Effector memory CD8-positive, alpha-beta T cell (primary cell): ENCODE measurements at regions not wholly inside any gene's neighbourhood (a gene's known extent, or its start where the extent isn't known, plus 50 kb on each side); places are given as distances from the start of the nearest gene placed in this dataset.

Experiments
- ATAC-seq: fragments of 150-1000 bp; cut with Tn5 transposase; replicated peaks from 2 replicates; pipeline ENCODE4 v1.10.0; 2021; ENCODE audit warnings: mild to moderate bottlenecking, moderate library complexity
- DNase-seq, 3 experiments: peaks; one replicate each; pipeline ENCODE4 v3.0.0; 2021
- H3K27ac Mint-ChIP-seq, 2 donors: one replicate each; pipeline ENCODE4 v1.8.0; 2022; ENCODE audit warnings: mild to moderate bottlenecking in 2 of 2, mixed read lengths in 2 of 2, moderate library complexity in 2 of 2
- H3K27me3 Mint-ChIP-seq, 2 donors: one replicate each; pipeline ENCODE4 v1.8.0; 2022; ENCODE audit warnings: mixed read lengths in 2 of 2
- H3K36me3 Mint-ChIP-seq: one replicate; pipeline ENCODE4 v1.8.0; 2022; ENCODE audit warnings: mild to moderate bottlenecking, moderate library complexity, mixed read lengths; ENCODE audit not compliant: insufficient read depth
- H3K4me1 Mint-ChIP-seq, 2 donors: one replicate each; pipeline ENCODE4 v1.8.0; 2022; ENCODE audit warnings: low read depth in 2 of 2, mixed read lengths in 2 of 2
- H3K4me3 Mint-ChIP-seq, 2 donors: one replicate each; pipeline ENCODE4 v1.8.0; 2022; ENCODE audit warnings: mild to moderate bottlenecking in 2 of 2, mixed read lengths in 2 of 2, moderate library complexity in 2 of 2
- H3K9me3 Mint-ChIP-seq, 2 donors: one replicate each; pipeline ENCODE4 v1.8.0; 2022; ENCODE audit warnings: mixed read lengths in 2 of 2

DNA sequence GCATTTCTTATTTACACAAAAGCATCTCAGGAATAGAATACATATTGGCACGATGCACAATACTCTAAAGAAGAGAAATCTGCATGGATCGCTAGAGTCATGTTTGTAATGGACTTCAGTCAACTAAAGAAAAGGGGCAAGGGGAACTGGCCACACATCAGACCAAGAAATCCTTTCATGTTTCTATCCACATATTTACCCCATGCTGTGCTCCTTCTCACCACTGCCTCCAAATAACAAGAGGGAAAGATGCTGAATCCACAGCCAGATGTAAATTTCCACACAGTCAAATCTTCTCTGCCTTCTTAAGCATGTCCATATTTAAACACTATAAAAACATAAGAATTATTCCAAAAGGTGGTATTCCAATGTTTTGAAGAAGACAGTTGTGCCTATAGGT lies 67.6 kb downstream of the COX18 start:
- no peak overlapping the region for H3K27ac Mint-ChIP-seq

DNA sequence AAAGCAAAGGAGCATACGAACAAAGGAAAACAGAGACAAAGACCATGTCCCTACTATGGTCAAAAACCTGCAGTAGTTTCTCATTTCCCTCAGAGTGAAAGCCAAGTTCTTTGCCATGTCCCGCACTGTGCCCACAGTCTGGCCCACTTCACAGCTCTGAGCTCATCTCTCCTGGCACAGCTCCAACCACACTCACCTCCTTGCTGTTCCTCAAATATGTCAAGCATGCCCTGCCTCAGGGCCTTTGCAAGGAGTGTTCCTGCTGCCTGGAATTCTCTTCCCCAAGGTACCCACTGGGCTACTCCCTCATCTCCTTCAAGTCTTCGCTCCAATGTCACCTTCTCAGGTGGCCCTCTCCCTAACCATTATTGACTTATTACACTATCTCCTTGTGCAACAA lies 72.1 kb downstream of the COX18 start:
- DNase-seq, result no peak
- ATAC-seq, result no peak
- Mint-ChIP-seq H3K27ac (no peak overlapping the region), H3K27me3 (peaks cover 22 to 24% of the 10 kb centered on the region in 2 donors), H3K9me3 (no peaks in the 10 kb centered on the region), H3K4me3 (no peak overlapping the region), H3K4me1 (no peaks in the 10 kb centered on the region), H3K36me3 (no peaks in the 10 kb centered on the region)

More for the DNA sequence above, 67.6 kb downstream of the COX18 start:
- Mint-ChIP-seq H3K4me3 (no peak overlapping the region), H3K4me1 (no peaks in the 10 kb centered on the region), H3K36me3 (no peaks in the 10 kb centered on the region), H3K9me3 (no peaks in the 10 kb centered on the region), H3K27me3 (peaks cover 19 to 36% of the 10 kb centered on the region in 2 donors)
- DNase-seq, result no peak
- ATAC-seq, result no peak

DNA sequence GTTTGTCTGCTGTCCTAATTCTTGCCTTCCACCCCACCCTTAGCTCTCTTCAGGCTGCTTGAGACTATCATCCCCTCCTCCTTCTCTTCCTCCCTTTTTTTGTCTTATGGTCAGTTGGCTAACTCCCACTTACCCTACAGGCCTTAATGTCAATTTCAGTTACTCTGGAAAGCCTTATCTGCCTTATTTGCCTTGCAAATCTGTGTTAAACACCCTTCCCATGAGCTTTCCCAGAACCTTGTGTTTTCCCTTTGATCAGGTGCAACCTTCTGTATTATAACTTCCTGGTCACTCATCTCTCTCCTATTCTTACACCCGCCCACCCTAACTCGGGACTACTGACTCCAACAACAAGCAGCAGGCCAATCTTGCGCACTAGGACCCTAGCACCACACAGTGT lies 74.8 kb downstream of the COX18 start:
- Mint-ChIP-seq H3K27ac (no peak overlapping the region), H3K9me3 (no peaks in the 10 kb centered on the region), H3K4me3 (no peak overlapping the region), H3K4me1 (no peaks in the 10 kb centered on the region), H3K36me3 (no peaks in the 10 kb centered on the region), H3K27me3 (peaks cover 22 to 28% of the 10 kb centered on the region in 2 donors)
- DNase-seq (no peak), ATAC-seq (no peak)

DNA sequence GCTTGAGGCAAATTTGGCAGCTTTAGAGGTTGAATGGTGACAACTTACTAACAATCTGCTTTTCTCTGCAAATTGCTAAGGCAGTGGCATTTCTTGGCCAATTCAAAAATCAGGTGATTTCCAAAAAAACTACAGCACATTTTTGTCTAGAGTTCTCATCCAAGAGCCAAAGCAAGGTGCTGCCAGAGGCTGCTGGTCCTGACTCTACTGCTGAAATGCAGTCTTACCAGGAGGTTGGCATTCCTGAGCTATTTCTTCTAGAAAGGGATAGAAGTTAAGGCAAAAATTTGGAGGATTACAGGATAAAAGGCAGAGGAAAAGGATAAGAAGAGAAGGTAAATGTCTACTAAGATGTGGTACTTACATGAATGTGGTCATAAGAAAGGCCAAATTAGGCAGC lies 75.6 kb downstream of the COX18 start:
- peaks cover 22 to 25% of the 10 kb centered on the region in 2 donors for H3K27me3 Mint-ChIP-seq
- H3K36me3 Mint-ChIP-seq, result no peaks in the 10 kb centered on the region
- no peak for ATAC-seq
- DNase-seq, result no peak
- H3K4me3 Mint-ChIP-seq, result no peak overlapping the region
- no peak overlapping the region for H3K27ac Mint-ChIP-seq
- H3K9me3 Mint-ChIP-seq, result no peaks in the 10 kb centered on the region
- no peaks in the 10 kb centered on the region for H3K4me1 Mint-ChIP-seq

DNA sequence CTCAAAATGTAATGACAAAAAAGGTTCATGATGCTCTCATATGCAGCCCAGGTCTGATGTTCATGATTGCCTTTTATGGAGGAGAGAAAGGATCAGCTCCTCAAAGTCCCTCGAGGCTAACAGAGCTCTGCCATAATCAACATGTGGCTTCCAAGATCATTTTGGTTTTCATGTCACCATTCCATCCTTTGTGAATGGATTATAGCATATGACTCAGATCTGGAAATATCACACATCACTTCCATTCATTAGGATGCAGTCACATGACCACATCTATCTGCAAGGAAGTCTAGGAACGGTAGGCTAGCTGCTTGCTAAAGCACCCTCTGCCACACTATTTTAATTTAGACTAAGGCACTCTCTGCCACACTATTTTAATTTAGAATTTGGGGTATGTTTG lies 77.6 kb downstream of the COX18 start:
- ATAC-seq (no peak), DNase-seq (no peak)
- no peak overlapping the region for H3K4me3 Mint-ChIP-seq
- peaks cover 12 to 24% of the 10 kb centered on the region in 2 donors for H3K27me3 Mint-ChIP-seq
- H3K27ac Mint-ChIP-seq, result no peak overlapping the region
- H3K36me3 Mint-ChIP-seq, result no peaks in the 10 kb centered on the region
- H3K9me3 Mint-ChIP-seq, result no peaks in the 10 kb centered on the region
- H3K4me1 Mint-ChIP-seq, result no peaks in the 10 kb centered on the region

DNA sequence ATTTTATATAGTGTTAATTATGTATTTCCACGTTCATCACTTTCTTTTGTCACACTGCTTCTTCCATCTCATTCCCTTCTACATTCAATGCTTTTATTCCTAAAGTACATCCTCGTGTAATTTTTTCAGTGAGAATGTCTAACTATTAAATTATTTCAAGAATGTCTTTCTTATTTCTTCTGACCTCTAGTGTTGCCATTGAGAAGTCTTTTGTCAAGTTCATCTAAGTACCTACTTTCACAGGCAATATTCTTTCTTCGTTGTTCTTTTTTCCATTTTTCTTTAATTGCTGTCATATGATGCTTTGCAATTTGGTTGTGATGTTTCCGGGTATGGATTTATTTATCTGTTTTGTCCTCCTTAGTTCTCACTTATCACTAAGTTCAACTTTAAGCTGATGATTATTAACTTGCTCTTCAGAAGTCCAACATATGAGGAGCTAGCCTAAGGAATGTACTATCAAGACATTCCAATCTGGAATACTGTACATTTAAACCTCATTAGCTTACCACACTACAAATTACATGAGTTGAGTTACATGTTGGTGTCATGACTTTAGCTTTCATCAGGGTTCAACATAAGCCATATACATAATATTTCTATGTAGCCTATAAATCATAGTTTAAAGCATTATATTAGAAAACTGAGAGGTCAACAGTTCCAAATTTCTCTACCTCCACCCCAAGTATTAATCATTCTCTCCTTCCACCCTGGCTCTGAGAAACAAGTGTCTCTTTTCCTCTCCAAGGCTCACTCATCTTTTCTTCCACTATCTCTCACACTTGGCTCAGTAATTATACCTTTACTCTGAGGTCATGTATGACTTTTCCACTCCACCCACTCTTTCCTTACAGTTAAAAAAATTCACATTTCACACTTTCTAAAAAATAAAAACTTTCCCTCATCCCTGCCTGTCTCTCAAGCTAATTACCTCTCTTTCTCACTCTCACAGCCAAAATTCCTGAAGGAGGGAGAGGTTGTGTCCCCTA lies 81.5 kb downstream of the COX18 start:
- ATAC-seq, result no peak
- Mint-ChIP-seq H3K4me1 (no peaks in the 10 kb centered on the region), H3K36me3 (no peaks in the 10 kb centered on the region), H3K4me3 (no peak overlapping the region), H3K9me3 (no peaks in the 10 kb centered on the region), H3K27me3 (peaks cover 7 to 16% of the 10 kb centered on the region in 2 donors), H3K27ac (no peak overlapping the region)
- no peak for DNase-seq

DNA sequence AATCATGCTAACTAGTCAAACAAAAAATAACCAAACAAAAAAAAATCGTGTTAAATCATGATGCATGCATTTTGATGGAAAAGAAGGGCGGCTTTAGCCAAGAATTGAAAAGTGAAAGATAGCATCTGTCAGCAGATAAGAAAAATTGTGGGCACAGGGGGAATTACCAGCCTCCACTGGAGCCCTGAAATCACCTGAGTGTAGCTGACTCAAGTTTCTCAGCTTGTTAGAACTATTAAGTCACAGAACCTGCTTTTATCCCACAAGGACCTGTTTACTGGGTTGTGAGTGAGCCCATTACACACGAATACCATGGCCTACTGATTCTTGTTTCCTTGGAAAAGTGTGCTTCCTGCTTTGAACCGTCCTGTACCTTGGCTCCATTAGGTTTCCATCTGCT lies 85.2 kb downstream of the COX18 start:
- ATAC-seq (no peak), DNase-seq (no peak)
- Mint-ChIP-seq H3K36me3 (no peaks in the 10 kb centered on the region), H3K9me3 (no peaks in the 10 kb centered on the region), H3K27ac (no peak overlapping the region), H3K4me3 (no peak overlapping the region), H3K27me3 (peaks cover 6 to 15% of the 10 kb centered on the region in 2 donors), H3K4me1 (no peaks in the 10 kb centered on the region)

DNA sequence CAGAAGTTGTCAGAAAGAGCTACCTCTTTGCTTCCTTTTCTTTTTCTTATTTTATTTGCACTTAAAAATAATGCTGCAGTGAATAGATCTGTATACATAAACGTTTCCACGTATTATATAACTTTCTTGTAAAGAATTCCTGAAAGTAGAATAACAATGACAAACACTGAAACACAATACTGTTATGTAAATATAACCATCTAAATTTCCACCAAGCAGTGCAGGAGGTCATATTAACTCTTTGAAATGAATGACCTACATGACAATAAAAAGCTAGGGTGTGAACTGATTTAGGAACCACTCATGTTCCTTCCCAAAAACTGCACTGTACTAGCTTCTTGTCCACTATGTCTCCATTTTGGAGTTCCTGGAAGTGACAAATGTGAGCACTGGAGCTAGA lies 85.8 kb downstream of the COX18 start:
- Mint-ChIP-seq H3K4me1 (no peaks in the 10 kb centered on the region), H3K27me3 (peaks cover 9 to 15% of the 10 kb centered on the region in 2 donors), H3K27ac (no peak overlapping the region), H3K9me3 (no peaks in the 10 kb centered on the region), H3K4me3 (no peak overlapping the region), H3K36me3 (no peaks in the 10 kb centered on the region)
- ATAC-seq (no peak), DNase-seq (no peak)

DNA sequence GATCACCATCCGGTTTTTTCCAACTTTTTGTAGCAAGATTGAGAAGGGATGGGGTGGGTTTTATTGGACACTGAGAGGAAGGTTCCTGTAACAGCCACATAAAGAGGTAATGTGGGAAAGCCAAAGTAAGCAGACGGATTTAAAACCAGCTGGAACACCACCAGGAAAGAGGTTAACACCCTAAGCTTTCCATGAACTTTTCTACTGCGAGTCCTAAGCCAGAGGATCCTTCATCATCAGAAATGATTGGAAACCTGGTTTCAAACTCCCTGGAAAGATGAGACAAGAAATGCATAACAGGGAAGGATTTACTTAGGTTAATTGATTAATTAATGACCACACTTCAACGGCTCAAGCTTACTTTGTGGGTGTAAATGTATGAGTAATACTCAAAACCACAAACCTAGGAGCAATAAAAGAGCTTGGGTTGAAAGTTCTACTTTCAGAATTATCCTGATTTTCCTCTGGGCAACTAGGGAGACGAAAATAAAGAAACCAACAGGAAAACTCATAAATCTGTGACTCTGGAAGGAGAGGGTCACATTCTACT lies 91.5 kb downstream of the COX18 start:
- no peak overlapping the region for H3K27ac Mint-ChIP-seq
- peaks cover 0 to 2% of the 10 kb centered on the region in 2 donors for H3K4me1 Mint-ChIP-seq
- peaks cover 11 to 19% of the 10 kb centered on the region in 2 donors for H3K27me3 Mint-ChIP-seq
- no peak overlapping the region for H3K4me3 Mint-ChIP-seq
- DNase-seq, result no peak
- H3K9me3 Mint-ChIP-seq, result no peaks in the 10 kb centered on the region
- no peak for ATAC-seq
- no peaks in the 10 kb centered on the region for H3K36me3 Mint-ChIP-seq

DNA sequence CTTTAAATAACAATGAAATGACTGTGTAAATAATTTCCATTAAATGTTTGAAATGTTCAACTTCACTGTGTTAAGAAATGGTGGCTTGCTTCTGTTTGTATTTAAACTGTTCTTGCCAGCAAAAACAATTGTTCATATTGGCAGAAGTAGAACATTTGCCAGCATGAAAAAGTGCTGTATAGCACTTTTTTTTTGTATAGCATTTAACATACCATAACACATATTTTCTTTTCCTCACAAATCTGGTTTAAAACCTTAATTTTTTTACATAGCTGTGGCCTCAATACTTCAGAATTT lies 94.1 kb downstream of the COX18 start:
- Mint-ChIP-seq H3K4me1 (peaks cover 0 to 2% of the 10 kb centered on the region in 2 donors), H3K36me3 (no peaks in the 10 kb centered on the region), H3K4me3 (no peak overlapping the region), H3K9me3 (no peaks in the 10 kb centered on the region), H3K27me3 (peaks cover 15 to 34% of the 10 kb centered on the region in 2 donors), H3K27ac (no peak overlapping the region)
- ATAC-seq (no peak), DNase-seq (no peak)

DNA sequence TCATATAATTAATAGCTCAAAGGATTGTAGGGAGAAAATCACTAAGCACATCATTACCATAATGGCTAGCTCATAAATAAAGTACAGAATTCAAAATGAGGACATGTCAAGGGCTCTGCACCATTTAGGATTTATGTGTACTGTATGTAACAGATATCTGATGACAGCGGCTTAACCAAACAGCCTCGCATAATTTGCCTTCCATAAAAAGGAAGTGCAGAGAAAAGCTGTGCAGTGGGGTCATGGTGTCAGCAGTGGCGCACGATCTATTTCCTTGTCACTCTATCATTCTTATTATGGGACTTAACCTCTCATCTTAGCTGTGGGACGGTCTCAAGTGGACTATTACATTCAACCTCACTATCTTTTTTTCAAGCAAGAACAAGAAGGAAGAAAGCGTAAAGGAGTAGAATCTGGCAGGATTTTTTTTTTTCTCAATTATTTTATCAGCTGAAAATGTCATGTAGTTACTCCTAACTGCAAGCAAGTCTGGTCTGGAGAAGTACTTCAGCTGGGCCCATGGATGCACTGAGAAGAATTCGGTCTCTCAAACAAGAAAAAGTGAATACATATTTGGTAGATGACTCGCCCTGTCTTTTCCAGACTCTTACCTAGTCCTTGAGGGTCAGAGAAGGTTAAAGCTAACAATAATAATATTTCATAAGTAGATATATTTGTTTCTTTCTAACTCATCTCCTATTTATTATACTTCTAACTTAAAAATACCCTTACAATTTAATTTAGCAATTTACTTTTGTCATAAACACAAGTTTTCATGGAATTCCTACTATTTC lies 94.6 kb downstream of the COX18 start:
- Mint-ChIP-seq H3K36me3 (no peaks in the 10 kb centered on the region), H3K4me3 (no peak overlapping the region), H3K27me3 (peaks cover 20 to 28% of the 10 kb centered on the region in 2 donors), H3K27ac (no peak overlapping the region), H3K9me3 (no peaks in the 10 kb centered on the region), H3K4me1 (peaks cover 0 to 2% of the 10 kb centered on the region in 2 donors)
- ATAC-seq, result no peak
- DNase-seq, result no peak

DNA sequence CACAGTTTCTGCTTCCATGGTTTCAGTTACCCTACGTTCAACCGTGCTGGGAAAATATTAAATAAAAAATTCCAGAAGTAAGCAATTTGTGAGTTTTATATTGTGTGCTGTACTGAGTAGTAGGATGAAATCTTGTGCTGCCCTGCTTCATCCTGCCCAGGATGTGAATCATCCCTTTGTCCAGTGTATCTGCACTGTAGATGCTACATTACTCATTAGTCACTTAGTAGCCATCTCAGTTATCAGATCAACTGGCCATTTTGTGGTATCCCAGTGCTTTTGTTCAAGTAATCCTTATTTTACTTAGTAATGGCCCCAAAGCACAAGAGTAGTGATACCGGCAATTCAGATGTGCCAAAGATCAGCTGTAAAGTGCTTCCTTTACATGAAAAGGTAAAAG lies 97.9 kb downstream of the COX18 start:
- peaks cover 8 to 15% of the 10 kb centered on the region in 2 donors for H3K27me3 Mint-ChIP-seq
- peaks cover 0 to 2% of the 10 kb centered on the region in 2 donors for H3K4me1 Mint-ChIP-seq
- H3K4me3 Mint-ChIP-seq, result no peak overlapping the region
- H3K9me3 Mint-ChIP-seq, result no peaks in the 10 kb centered on the region
- no peaks in the 10 kb centered on the region for H3K36me3 Mint-ChIP-seq
- ATAC-seq (no peak), DNase-seq (no peak)
- H3K27ac Mint-ChIP-seq, result no peak overlapping the region

DNA sequence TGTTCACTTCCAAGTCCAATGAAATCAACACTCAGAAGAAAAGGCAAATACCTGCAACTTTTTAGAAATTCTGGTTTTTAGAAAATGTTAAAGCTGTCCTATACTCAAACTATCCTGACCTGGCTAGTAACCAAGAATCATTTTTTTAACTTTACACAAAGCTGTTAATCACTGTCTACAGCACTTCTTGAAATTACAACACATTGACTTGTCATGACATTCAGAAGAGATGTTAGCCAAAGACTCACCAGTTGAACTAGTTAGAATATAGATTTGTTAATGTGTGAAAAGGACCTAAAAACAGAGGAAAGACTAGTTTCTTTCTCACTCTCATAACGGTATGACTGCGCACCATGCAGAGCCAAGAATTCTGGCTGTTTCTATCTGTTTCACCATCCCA lies 98.8 kb downstream of the COX18 start:
- Mint-ChIP-seq H3K9me3 (no peaks in the 10 kb centered on the region), H3K4me1 (peaks cover 0 to 2% of the 10 kb centered on the region in 2 donors), H3K36me3 (no peaks in the 10 kb centered on the region), H3K27ac (no peak overlapping the region), H3K27me3 (peaks cover 8 to 15% of the 10 kb centered on the region in 2 donors), H3K4me3 (no peak overlapping the region)
- no peak for DNase-seq
- no peak for ATAC-seq
